Stimulated activated CD4-positive, alpha-beta T cell treated with anti-CD3 and anti-CD28 coated beads, Interleukin-2, amount 100 ng/mL, for 24 hours (primary cell): ENCODE measurements at regions not wholly inside any gene's neighbourhood (a gene's known extent, or its start where the extent isn't known, plus 50 kb on each side); places are given as distances from the start of the nearest gene placed in this dataset.
"Not testable (repeated sequence)": the region's sequence is repeated elsewhere in the genome, so short reads cannot be mapped to it uniquely, and the experiment has no call there.

Experiments
- DNase-seq, 2 donors: peaks; one replicate each; pipeline ENCODE4 v3.0.0-alpha.2; 2020

DNA sequence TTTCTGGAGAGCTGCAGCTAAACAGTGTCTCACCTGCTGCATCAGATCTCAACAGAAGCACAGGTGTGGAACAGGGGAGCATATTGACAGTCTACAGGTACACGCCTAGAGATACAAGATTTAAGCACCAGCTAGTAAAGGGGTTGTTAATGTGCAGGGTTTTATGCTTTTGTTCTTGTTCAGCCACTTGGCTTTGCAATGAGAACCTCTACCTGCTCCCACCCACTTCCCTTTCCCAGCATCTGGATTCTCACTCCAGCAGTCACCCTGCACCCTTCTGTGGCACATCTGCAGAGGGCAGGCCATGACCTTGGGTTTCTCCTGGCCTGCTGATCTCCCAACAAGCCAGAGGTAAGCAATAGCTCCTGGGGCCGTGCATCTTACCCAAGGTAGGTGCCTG, 446.6 kb downstream of the BUD13 start:
- no peak for DNase-seq

DNA sequence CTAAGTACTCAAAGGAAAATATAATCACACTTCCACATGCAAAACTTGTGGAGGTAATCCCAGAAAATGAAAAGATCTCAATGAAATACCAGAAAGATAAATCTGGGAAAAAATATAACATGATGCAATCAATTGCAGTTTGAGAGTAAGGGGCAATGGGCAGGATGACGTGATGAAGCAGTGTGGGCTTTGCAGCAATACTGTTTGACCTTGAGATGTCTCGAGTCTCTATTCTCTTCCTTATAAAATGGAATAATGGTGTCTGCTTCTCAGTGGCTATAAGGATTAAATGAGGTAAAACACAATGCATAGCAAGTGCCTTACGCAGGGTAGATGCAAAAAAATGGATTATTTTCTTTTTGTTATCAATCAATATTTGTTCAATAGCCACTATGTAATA, 447.5 kb downstream of the BUD13 start:
- no peak for DNase-seq

DNA sequence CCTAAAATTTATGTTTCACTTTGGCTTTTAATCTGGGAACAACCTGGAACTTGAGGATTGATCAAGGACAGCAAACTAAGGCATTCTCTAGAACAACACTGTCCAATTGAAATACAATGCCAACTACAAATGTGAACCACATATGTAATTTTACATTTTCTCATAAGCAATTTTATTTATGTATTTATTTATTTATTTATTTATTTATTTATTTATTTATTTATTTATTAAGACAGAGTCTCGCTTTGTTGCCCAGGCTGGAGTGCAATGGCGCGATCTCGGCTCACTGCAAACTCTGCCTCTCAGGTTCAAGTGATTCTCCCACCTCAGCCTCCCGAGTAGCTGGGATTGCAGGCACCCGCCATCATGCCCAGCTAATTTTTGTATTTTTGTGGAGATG, 448.7 kb downstream of the BUD13 start:
- DNase-seq = not testable (repeated sequence)

DNA sequence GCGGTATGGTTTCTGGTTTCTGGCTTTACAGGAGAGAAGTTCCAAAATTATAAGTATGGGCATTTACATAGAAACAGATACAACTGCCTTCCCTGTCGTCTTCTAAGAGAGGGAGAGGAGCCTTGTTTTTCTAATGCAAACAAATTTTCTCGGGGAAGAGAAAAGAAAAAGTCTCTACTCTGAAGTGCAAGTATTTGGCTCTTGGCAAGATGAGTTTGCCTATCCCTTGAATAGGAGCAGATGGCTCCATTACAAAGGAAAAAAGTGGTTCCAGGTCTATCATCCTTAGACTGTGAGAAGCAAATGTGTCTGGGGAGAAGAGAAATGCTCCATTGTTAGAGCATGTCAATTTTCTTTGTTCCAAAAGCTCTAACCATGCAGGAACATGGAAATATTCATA, 455.6 kb downstream of the BUD13 start:
- DNase-seq = no peak

DNA sequence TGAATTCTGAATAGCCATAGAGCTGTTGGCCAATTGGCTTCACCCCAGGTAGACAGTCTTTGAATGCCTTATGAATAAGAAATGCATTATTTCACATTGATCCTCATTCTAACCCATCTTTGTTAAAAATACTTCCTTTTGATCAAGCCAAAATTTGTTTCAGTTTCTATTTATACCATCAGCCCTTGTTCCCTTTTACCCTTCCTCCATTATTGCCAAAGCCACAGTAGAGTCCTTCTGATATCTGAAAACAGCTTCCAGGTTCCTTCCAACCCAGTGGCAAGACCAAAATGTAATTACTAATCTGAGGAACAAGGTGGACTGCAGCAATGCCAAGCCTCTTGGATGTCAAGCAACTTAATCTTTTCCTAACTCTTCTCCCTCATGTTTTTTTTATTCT, 458.8 kb downstream of the BUD13 start:
- DNase-seq = no peak

DNA sequence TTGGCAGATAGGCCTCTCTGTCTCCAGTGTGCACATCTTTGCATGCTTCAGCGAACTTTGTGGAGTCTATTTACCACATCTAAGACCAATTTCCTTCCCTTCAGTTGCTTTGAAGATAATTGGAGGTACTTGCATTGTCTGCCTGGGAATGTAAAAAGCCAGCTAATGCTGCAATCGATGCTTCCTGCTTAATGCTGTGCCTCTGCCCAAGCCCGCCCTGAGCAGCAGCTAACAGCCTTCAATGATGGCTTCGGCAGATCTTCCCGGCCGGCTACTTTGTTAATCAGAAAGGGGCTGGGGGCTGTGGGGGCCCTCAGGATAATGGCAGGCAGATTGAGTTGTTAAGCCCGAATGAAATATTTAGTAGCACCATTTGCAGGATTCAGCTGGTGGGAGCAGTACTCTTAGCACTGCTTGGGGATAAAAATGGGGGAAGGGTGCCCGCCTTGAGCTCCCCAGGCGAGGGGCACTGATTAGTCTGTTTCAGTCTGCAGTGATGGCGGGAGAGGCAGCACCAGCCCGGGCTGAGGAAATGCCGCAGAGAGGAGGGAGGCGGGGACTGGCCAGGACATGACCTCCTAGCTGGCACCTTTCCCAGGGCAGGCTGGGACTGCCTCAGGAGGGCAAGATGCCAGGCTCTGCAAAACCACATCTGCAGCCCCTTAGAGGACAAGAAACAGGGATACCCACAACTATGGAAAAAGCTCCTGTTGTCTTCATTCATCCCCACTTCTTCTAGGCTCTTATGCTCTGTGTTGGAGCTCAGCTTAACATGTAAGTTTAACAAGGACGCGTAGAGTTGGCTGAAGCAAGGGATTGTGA, 460.0 kb downstream of the BUD13 start:
- DNase-seq = no peak

DNA sequence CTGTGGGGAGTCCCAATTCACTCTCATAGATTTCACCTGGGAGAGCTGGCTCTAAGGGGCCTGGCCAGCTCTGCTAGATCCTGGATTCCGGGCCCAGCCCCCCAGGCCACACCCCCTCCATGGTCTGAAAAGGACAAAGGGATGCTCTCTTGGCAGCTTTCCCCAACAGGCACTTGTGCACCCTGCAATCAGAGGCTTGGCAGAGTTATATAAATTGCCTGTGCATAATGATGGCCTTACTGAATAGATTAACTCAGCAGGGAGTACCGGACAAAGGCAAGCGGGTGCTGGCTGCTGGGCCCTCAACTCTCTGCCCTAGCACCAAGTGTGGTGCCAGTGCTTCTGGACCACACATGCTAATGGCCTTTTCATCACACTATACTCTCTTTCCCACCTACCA, 461.6 kb downstream of the BUD13 start:
- DNase-seq = no peak

DNA sequence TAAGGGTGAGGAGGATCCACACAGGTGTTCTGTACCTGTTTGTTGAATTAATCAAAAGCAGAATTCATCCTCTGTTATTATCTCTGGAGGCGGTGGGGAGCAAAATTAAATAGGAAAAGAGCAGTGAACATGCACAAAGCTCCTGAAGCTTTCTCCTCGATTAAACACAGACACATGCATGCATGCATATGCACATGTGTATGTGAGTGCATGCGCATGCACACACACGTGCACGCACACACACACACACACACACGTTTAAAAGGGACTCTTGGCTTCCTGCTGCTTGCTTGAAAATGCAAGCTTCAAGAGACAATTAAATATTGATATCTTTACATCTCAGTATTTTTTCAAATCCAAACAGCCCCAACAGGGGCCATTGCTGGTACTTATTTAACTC, 462.1 kb downstream of the BUD13 start:
- no peak for DNase-seq

DNA sequence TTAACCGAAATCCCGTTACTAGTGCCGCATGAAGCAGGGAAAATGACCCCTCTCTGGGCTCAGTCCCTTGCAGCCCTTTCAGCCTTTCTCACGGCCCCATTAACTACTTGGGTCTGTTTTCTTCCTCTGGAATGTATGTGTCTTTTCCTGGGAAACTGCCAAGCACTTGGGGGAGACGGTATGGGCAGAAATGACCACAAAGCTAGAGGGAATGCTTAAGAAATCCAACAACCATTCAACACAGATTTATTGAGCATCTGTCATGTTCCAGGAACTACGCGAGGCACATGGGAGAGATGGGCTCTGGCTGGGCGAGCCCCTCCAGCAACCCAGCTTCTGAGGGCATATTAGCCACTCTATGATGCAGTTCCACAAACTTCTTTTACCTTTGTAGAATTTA, 462.6 kb downstream of the BUD13 start:
- no peak for DNase-seq

DNA sequence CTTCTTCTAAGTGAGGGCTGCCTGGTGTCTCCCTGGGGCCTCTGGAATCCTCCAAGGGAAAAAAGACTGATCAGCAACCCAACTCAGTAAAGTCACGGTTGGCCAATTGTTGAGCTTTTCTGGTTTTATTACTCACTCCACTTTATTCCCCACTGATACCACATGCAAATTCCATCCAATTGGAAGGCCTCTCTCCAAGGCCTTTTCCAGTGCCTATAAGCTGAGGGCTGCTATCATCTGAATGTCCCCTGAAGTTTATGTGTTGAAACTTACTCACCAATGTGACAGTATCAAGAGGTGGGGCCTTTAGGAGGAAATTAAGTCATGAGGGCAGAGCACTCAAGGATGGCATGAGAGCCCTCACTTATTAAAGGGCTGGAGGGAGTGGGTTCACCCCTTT, 463.3 kb downstream of the BUD13 start:
- no peak for DNase-seq

DNA sequence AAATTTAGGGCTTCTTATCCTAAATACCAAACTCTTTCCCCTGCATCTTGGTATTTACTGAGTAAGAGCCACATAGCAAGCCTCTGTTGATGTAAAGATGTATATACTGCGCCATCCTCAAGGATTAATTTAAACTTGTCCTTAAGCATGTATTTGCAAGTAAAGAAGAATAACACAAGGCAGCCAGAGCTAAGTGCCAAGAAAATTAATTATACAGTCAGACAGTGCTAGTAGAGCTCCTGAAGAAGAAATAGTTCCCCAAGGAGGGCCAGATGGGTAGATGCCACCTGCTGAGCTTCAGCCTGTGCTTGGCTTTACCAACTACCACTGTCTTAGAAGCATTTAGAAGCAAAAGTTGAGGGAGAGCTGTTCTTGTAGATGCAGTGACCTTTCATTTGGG, 470.0 kb downstream of the BUD13 start:
- DNase-seq = no peak

DNA sequence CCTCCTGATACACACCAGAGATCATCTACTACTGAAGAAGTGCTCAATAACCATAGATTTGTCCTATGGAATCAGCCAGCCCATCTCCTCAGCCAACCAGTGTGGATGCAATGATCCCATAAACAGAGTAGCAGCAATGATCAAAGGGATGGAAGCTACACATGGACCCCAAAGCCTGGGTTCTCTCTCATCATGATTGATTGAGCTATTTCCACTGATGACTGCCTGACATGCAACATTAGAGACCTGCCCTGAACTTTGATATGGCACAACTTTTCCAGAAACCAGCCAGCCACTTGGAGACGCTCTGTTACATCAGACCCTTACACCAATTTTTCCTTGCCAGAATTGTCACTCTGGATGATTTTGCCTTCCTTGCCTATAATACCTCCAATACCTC, 471.6 kb downstream of the BUD13 start:
- no peak for DNase-seq

DNA sequence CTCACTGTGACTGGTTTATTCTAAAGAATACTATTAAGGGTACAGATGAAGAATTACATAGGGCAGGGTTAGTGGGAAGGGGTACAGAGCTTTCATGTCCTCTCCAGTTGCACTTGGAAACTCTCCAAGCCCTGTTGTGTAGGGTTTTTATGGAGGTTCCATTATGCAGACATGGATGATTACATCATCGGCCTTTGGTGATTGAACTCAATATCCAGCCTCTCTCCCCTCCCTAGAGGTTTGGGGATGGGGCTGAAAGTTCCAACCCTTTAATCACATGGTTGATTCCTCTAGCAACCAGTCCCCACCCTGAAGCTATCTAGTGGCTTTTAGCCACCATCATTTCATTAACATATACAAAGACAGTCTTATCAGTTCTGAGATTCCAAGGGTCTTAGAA, 472.6 kb downstream of the BUD13 start:
- DNase-seq = no peak

DNA sequence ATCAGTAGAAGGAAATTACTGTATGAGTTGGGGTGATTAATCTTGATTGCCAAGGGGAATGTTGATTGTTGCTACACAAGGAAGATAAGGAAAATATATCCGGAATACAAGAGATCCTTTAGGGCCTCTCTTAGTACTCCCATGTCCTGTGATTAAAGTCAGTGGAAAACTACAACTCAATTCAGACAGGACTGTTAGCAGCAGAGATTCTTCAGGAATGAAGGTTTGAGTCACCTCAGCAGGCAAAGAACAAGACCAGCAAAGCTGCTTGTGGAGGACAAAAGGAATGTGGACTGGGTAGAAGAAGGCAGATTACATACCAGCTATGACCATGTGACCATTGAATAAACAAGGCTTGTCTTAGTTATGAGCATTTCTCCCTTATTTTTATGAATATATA, 478.2 kb downstream of the BUD13 start:
- no peak for DNase-seq

DNA sequence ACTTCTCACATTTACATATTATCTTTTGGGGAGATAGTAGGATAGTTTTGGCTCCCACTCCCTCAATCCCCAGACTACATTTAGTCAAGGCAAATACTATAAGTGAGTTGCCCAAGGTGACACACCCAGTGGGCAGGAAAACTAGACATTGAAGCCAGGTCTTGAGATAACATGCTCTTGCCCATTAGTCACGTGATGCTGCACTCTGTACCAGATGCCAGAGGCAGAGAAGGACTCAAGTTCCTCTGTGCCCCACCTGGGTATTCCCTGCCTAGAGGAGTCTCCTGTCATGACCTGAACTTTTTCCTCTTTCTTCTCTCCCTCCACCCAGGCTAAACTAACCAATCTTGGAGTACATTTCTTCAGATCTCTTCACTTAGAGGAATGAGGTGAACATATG, 484.9 kb downstream of the BUD13 start:
- no peak for DNase-seq

DNA sequence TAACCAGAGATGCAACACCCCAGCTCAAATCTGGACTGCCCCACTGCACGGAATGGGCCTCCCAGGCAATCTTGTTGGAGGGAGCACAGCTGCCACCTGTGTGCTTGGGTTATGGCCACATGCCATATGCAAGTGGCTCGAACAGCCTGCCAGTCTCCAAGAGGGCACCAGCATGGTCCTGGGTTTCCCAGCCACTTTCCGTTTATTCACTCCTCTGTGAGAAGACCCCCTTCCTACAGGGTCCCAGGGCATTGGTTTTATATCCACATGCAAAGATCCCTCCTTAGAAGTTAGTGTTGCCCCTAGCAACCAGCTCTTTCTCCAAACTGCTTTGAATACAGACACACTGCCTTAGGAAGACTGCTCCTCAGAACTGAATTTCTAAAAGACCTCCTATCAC, 487.8 kb downstream of the BUD13 start:
- no peak for DNase-seq

DNA sequence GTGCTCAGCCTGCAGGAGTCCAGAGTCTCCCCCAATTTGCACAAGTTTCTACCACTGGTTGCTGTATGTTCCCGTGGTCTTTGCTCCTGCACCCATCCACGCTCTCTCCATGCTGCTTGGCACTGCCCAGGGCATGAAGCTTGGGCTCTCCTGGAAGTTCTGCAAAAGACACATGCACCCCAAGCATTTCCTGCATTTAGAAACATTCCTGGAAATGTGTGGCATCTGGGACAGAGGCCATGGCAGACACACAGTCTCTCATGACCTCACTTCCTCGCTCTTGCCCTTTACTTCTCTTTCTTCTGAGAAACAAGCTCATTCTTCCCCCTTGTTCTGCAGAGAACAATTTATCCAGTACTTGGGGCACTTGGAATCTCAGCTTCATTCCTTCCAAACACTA, 489.5 kb downstream of the BUD13 start:
- no peak for DNase-seq

DNA sequence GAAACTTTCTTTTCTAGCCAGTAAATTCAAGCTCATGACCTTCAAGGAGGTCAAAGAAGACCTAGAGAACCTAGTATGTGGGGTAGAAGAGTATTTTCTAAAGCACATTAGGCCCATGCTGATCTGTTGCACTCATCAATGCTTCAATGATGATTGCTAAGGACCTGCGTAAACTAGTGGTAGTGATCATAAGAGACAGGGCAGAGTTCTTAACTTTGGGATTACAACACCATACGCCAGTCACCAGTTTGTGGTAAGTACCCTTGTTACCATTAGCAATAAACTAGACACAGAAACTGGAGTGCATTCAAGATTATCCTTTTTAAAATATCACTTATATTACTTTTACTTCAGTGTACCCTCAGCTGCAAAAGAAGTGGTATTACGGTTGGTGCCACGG, 490.3 kb downstream of the BUD13 start:
- DNase-seq = no peak

DNA sequence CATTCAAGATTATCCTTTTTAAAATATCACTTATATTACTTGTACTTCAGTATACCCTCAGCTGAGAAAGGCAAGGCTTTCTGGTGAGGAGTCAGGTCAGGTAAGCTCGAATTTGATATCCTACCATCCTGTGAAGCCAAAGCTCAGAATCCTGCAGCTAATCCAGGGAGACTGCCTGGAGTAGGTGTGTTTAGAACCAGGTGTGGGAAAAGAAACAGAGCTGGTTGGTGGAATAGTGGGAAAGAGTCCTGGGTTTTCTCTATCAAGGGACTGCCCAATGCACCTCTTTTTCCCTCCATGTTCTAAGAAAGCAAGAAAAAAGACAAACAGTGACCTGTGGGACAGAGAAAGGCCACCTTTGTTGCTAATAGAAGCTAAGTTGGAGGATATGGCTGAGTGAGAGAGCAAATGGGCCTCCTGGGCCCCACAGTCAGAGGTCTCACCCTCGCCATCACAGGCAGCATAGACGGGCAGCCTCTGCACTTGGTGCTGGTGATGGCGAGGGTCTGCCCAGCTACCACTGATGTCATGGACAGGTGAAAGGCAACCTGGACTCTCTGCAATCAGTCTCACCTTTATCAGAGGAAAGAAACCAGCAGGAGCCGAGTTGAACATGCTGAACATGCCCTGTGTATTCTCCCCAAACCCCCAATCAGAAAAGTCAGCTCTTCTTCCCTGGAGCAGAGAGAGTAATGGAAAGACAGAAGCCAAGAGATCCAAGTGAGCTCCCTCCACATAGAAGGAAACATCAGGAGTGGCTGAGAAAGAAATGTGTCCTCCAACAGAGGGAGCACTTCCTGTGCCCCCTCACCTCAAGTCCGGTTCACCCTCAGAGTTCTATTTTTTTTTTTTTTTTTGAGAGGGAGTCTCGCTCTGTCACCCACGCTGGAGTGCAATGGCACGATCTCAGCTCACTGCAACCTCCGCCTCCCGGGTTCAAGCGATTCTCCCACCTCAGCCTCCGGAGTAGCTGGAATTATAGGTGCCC, 491.3 kb downstream of the BUD13 start:
- DNase-seq = no peak

DNA sequence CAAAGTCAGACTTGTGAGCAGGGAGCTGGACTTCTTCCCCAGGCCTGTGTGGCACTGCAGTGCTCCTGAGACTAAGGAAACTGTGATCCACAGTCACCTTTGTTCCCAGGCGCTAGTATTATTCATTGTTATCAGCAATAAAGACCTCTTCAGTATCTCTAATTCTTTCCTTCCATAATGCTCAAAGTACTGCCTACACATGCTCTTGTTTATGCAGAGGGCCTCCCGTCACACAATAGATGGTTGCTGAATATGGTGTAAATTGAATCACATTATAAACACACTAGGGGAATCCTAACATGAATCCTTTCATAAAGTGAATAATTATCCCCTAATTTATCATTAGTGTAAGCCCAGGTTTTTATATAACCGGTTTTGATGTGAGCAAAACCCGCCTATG, 493.3 kb downstream of the BUD13 start:
- DNase-seq = no peak

DNA sequence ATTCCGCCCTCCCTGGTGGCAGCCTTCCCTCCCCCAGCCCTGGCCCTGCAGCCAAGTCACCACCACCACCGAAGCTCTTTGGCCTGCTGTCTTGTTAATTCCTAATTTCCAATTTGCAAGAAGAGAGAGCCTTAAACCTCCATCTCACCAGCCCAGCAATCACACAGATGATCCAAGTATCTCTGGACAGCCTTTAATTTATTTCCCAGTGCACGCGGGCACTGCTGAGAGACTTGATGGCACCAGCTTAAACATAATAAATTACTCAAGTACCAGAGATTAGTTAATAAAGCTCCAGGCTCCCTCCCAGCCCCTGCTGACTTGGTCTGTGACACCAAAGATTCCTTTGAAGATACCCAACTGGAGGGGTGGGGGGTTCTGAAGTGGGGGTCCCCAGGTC, 494.7 kb downstream of the BUD13 start:
- DNase-seq = no peak

DNA sequence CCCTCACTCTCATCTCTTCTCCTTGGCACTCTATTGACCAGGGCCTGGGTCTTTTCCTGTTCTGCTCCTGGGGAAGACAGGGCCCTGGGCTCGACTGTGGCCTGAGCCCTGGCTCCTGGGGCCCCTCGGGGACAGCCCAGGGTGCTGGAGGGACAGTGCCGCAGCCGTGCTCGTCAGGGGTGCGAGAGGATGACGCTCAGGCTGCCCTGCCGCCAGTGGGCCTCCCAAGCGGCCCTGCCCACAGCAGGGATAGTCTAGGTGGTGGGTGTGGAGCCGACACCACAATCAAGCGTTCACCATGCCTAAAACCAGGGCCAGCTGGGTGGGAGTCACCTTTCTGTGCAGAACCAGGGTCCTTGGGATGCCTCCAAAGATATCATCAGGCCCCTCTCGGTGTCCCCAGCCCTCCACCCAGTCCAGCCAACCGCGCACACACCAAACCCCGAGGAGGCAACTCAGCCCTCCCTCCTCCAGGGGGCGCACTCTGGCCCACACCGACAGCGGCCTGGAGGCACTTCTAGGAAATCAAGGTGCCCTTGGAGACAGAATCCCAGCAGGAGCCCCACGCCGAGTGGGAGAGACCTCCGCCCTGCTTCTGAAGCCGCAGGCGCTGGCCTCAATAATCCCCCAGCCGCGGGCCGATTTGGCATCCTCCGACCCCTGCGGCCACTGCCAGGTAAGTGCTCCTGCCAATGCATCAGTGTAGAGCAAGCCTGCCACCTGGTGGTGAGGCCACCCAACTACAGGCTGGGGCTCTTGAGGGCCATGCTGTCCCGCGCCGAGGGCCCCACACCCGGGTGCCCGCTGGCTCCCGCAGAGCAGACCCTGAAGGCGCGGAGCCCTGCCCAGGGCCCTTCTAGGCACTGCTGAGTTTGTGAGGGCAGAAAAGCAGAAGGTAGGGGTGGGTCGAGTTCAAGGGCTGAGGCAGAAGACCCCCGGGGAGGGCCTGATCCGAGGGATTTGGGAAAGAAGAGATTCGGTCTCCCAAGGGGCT, 496.4 kb downstream of the BUD13 start:
- peak; percentile 77 to 86 for DNase-seq

DNA sequence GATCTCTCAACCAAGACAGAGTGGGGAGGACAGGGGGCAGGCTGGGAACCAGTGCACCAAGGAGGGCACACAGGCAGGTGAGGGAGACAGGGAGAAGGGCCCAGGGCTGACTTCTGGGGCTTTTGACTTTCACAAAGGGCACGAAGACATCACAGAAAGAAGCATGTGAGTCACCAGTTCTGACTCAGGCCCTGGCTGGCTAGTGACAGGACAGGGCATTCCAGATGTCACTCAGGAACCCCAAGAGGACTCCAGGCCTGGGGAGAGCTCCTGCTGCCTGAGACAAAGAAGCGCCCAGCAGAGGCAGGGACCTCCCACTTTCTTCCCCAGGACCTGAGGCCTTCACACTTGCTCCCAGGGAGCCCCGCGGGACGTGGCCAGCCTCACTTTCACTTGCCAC, 497.2 kb downstream of the BUD13 start:
- no peak for DNase-seq
